A673 (cell line): ENCODE measurements at regions not wholly inside any gene's neighbourhood (a gene's known extent, or its start where the extent isn't known, plus 50 kb on each side); places are given as distances from the start of the nearest gene placed in this dataset.

Source experiments
- EZH2 ChIP-seq: fragments of 200-600 bp; sonication (generic); IDR thresholded peaks from 2 replicates; pipeline ENCODE4 v1.6.1; 2017; ENCODE audit warnings: borderline replicate concordance, low read depth, mild to moderate bottlenecking, mixed read lengths, antibody characterized with exemption, low read length; ENCODE audit not compliant: poor library complexity, severe bottlenecking
- TF ChIP-seq, protein P1 (sequence below): fragments of 300-800, 200-600 bp; sonication (generic); conservative IDR thresholded peaks from 2 replicates; pipeline ENCODE4 v1.5.1; 2017; ENCODE audit warnings: low read depth, mild to moderate bottlenecking, antibody characterized with exemption, low read length, moderate library complexity, mixed read lengths

DNA sequence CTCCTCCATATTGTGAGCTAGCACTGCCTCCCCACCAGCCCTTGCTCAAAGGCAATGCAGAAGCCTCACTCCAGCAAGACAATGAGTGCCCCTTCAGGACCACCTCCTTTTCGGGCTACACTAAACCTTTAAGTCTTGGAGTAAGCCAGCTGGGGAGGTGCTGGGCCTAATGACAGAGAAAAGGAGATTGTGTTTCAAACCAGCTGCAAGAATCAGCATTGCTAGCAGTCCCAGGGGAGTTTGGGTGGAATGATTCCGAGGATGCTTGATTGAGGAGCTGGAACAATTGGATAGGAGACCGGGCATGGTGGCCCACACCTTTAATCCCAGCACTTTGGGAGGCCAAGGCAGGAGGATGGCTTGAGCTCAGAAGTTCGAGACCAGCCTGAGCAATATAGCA lies 54.1 kb upstream of the GPR37L1 start:
- no peak for TF ChIP-seq EZH2
- TF ChIP-seq, protein P1, sequence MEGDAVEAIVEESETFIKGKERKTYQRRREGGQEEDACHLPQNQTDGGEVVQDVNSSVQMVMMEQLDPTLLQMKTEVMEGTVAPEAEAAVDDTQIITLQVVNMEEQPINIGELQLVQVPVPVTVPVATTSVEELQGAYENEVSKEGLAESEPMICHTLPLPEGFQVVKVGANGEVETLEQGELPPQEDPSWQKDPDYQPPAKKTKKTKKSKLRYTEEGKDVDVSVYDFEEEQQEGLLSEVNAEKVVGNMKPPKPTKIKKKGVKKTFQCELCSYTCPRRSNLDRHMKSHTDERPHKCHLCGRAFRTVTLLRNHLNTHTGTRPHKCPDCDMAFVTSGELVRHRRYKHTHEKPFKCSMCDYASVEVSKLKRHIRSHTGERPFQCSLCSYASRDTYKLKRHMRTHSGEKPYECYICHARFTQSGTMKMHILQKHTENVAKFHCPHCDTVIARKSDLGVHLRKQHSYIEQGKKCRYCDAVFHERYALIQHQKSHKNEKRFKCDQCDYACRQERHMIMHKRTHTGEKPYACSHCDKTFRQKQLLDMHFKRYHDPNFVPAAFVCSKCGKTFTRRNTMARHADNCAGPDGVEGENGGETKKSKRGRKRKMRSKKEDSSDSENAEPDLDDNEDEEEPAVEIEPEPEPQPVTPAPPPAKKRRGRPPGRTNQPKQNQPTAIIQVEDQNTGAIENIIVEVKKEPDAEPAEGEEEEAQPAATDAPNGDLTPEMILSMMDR = no peak
